Glomerular visceral epithelial cell (primary cell): ENCODE measurements at regions not wholly inside any gene's neighbourhood (a gene's known extent, or its start where the extent isn't known, plus 50 kb on each side); places are given as distances from the start of the nearest gene placed in this dataset.
"Not testable (repeated sequence)": the region's sequence is repeated elsewhere in the genome, so short reads cannot be mapped to it uniquely, and the experiment has no call there.

Experiments used
- DNase-seq: peaks from one replicate; pipeline ENCODE4 v3.0.0-alpha.2; 2016; ENCODE audit errors: extremely low spot score

DNA sequence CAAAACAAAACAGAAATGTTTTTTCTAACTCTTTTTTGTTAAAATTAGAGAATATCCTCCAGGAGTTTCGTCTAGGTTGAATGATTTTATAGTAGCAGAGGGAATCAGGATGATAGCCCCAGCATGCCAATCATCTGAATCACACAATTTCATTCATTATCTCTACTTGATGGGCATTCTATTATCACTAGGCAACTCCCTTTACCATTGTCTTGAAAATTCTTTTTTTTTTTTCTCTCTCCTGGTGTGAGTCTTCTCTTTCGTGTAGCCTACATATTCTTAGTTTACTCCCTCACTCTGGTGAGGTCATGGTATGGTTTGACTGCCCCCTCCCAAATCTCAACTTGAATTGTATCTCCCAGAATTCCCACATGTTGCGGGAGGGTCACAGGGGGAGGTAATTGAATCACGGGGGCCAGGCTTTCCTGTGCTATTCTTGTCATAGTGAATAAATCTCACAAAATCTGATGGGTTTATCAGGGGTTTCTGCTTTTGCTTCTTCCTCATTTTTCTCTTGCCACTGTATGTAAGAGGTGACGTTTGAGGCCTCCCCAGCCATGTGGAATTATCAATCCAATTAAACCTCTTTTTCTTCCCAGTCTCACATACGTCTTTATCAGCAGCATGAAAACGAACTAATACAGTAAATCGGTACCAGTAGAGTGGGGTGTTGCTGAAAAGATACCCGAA is 105.0 kb downstream of the OTUD1 start:
- no peak for DNase-seq

- not testable (repeated sequence) for DNase-seq
Measured at GRCh38 chr10:23545866-23546265, 107.0 kb downstream of the OTUD1 start.

- no peak for DNase-seq
Measured at GRCh38 chr10:23556727-23557440, 118.0 kb downstream of the OTUD1 start.

DNA sequence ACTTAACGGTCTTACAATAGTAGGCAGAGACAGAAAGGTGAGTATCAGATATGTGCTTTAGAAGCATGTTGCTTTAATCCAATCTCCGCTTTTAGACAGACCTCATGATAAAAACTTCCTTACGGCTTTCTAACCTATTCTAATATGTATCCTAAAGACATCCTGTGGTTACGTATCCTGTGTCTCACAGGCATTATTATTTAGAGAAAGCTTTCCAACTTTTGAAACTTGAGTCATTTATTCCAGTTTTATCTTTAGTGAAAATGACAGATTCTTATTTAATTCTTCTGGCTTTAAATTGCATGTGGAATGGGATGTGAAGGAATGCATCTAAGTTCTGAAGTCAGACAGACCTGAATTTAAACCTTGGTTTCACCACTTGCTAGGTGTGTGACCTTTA is 118.9 kb downstream of the OTUD1 start:
- no peak for DNase-seq

DNA sequence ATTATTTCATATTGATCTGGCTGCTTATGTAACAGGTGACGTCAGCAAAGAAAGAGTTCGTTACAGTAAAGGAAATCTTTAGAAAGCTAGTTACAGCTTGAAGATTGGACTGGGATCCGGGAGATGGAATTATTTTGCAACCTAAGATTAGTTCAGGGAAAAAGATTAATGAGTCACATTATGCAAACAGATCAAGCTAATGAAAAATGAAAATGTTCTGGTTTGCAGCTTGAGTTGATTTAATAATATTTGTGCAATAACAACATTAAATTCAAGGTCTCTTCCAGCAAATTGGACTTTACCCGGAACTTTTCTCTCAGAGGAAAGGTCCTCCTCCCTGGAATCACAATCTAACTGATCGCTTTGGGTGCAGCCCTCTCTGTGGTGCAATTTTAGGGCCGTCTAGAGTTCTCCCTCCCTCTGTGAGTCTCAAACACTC is 119.5 kb downstream of the OTUD1 start:
- DNase-seq = no peak

DNA sequence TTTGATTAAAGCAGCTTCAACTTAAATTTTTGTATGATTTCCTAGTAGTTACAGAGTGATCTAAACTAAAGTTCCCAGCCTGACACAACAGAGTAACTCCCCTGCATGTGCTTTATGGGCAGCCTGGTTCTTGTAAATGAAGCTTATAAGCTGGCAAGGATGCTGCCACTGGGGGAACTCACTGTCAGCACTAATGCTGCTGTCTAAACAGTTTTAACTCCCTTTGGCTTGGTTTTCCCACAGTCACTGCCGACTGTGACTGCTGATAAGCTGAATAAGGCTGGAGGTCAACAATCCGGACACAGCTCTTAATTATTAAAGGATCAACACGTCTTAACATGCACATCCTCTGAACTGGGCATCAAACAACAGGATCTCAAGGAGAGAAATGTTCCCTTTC is 130.1 kb downstream of the OTUD1 start:
- DNase-seq = no peak

DNA sequence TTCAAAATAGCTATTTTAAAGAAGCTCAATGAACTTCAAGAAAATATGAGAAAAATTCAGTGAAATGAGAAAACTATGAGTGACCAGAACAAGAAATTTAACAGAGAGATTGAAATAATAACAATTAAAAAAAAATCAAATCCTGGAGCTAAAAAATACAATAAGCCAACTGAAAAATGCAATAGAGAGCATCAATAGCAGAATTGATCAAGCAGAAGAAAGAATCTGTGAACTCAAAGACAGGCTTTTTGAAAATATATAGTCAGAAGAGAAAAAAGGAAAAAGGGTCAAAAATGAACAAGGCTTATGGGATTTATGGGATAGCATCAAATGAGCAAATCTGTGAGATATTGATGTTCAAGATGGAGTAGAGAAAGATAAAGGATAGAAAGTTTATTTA is 133.0 kb downstream of the OTUD1 start:
- no peak for DNase-seq

GRCh38 chr10:23581906-23582450 is 143.1 kb downstream of the OTUD1 start:
- no peak for DNase-seq

GRCh38 chr10:23584396-23584795 is 145.5 kb downstream of the OTUD1 start:
- DNase-seq = no peak

GRCh38 chr10:23585186-23585585 is 146.3 kb downstream of the OTUD1 start:
- no peak for DNase-seq

GRCh38 chr10:23585666-23586065 is 146.8 kb downstream of the OTUD1 start:
- no peak for DNase-seq

DNA sequence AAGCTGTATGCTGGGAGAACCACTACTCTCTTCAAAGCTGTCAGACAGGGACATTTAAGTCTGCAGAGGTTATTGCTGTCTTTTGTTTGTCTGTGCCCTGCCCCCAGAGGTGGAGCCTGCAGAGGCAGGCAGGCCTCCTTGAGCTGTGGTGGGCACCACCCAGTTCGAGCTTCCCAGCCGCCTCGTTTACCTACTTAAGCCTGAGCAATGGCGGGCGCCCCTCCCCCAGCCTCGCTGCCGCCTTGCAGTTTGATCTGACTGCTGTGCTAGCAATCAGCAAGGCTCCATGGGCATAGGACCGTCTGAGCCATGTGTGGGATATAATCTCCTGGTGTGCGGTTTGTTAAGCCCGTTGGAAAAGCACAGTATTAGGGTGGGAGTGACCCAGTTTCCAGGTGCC is 156.4 kb downstream of the OTUD1 start:
- DNase-seq = not testable (repeated sequence)

- no peak for DNase-seq
Measured at GRCh38 chr10:23604613-23605012, 165.7 kb downstream of the OTUD1 start.

- no peak for DNase-seq
Measured at GRCh38 chr10:23606456-23606855, 167.6 kb downstream of the OTUD1 start.

GRCh38 chr10:23608926-23609325 is 170.1 kb downstream of the OTUD1 start:
- no peak for DNase-seq

- DNase-seq = no peak
Measured at GRCh38 chr10:23610626-23611307, 171.9 kb downstream of the OTUD1 start.

DNA sequence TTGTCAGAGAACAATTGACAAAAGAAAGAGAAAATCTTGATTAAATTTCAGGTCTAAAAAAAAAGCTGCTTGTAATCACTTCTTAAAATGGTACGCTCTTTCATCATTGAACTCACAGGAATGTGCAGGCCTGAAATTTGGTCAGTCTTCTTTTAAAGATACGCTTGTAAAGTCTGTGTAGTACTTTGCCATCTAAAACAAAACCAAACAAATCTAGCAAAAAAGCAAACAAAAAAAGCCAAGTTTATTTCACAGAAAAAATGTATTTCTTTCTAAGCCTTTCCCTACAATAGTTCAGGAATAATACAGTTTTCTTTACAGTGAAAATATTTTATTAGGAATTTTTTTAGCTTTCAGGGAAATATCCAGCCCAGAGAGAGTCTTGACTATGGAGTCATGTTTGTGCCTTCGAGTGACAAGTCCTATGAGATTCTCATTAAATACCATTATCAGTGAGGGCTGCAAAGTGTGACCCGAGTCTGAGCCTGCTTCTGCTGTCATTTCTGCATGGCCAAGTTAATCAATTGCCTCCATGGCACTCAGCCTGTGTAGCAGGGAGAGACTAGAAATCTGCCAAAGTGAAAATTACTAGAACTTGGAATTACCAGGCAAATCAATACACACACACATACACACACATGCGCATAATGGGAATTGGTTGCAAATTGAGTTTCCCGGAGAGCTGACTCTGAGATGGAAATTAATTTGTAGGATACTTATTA is 172.6 kb downstream of the OTUD1 start:
- no peak for DNase-seq

GRCh38 chr10:23613900-23614299 is 175.0 kb downstream of the OTUD1 start:
- DNase-seq = no peak

GRCh38 chr10:23614483-23614882 is 175.6 kb downstream of the OTUD1 start:
- no peak for DNase-seq

DNA sequence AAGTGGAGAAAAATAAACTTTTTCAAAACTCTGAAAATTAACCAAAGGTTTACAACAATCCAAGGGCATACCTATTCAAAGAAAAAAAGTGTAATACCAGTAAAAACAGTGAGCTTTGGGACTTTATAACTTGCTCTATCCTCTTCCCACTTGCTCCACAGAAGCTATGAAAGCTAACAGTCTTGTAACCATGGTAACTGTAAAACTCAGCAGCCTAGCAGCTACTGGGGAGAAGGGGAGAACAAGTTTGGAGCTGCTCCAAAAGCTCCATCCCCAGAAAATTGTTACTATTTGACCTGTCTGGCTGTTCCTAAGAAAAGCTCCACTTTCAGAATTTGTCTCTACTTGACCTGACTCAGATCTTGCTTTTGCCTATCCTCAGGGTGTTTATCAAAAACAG is 191.5 kb downstream of the OTUD1 start:
- no peak for DNase-seq

DNA sequence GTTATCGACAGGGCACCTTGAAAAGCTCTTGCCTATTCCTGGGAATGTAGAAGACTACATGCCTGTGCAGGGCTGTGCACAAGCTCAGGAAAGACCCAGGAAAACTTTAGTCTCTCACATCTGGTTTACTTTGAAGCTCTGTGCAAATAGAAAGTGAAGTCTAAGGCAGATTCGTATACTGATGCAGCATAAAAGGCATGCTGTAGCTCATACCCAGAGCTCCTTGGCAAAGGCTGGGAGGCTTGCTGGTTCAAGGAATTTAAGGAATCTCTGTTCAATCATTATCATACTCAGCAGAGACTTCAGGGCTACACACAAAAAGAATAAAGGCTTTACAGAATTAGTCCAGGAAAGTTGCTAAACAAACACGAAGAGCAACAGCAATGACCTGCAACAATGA is 192.0 kb downstream of the OTUD1 start:
- no peak for DNase-seq
